GM12878 (cell line): ENCODE measurements at regions not wholly inside any gene's neighbourhood (a gene's known extent, or its start where the extent isn't known, plus 50 kb on each side); places are given as distances from the start of the nearest gene placed in this dataset.

ENCODE experiments used
- ATAC-seq: fragments of 200-7000 bp; cut with Tn5 transposase; 3 replicates; pipeline ENCODE4 v1.9.1; 2020; ENCODE audit warnings: mild to moderate bottlenecking, moderate library complexity
- BruUV-seq: library from RNA; stranded (reverse); fragments of 400-500 nt; replicated peaks from 2 replicates; lab custom pipeline; 2021; lab: Mats Ljungman, UMichigan
- CTCF ChIA-PET: fragments of 300-600 bp; sonication (Branson Sonifier 250); formaldehyde crosslinking; extraction: SDS; loops from one replicate; lab custom pipeline; 2021; ENCODE audit warnings: inconsistent platforms; lab: Yijun Ruan, JAX
- POLR2A ChIA-PET: fragments of 350-600 bp; formaldehyde crosslinking; extraction: SDS; loops from one replicate; lab custom pipeline; 2021; ENCODE audit warnings: inconsistent platforms; lab: Charles Lee
- RAD21 ChIA-PET: fragments of 300-600 bp; sonication (Branson Sonifier 250); formaldehyde crosslinking; loops from one replicate; lab custom pipeline; 2023; ENCODE audit warnings: antibody characterized with exemption; ENCODE audit not compliant: unreplicated experiment; lab: Charles Lee
- SMC1A ChIA-PET: fragments of 300-600 bp; sonication (Branson Sonifier 250); formaldehyde crosslinking; loops from one replicate; lab custom pipeline; 2023; ENCODE audit not compliant: unreplicated experiment, uncharacterized antibody; lab: Charles Lee
- DNase-seq: peaks from one replicate; pipeline ENCODE4 v3.0.0-alpha.2; 2011; ENCODE audit warnings: low read depth, low spot score
- FAIRE-seq: peaks from 3 replicates; lab custom pipeline; 2011; peaks lifted over from hg19 to GRCh38; lab: Jason Lieb, UNC
- H2AFZ ChIP-seq: 2 replicates; pipeline ENCODE4 v1.6.0; 2011; ENCODE audit warnings: low read depth, low read length, control low read depth; ENCODE audit not compliant: control insufficient read depth
- H3K27ac ChIP-seq: 2 replicates; pipeline ENCODE4 v1.5.1; 2011; ENCODE audit warnings: control low read depth; ENCODE audit not compliant: control insufficient read depth, insufficient read depth
- H3K27me3 ChIP-seq, 2 experiments: replicated peaks in 1 of 2; 2 replicates each; pipeline versions ENCODE4 v1.6.0 to v1.6.1; 2011; ENCODE audit warnings: low read length in 1 of 2; ENCODE audit not compliant: control insufficient read depth in 2 of 2, insufficient read depth in 2 of 2
- H3K36me3 ChIP-seq, 2 experiments: 2 replicates each; pipeline ENCODE4 v1.5.1; 2011; ENCODE audit warnings: low read length in 1 of 2; ENCODE audit not compliant: control insufficient read depth in 2 of 2, insufficient read depth in 2 of 2
- H3K4me1 ChIP-seq: 2 replicates; pipeline ENCODE4 v1.6.1; 2011; ENCODE audit warnings: mild to moderate bottlenecking, low read length, moderate library complexity, mixed read lengths; ENCODE audit not compliant: control insufficient read depth, insufficient read depth
- H3K4me2 ChIP-seq: 2 replicates; pipeline ENCODE4 v1.6.0; 2011; ENCODE audit warnings: control low read depth; ENCODE audit not compliant: control insufficient read depth, insufficient read depth
- H3K4me3 ChIP-seq: fragments of 200-600 bp; sonication (generic); 2 replicates; pipeline ENCODE4 v1.5.1; 2016
- H3K79me2 ChIP-seq: 2 replicates; pipeline ENCODE4 v1.6.0; 2011; ENCODE audit warnings: low read length; ENCODE audit not compliant: control insufficient read depth, insufficient read depth
- H3K9ac ChIP-seq: 2 replicates; pipeline ENCODE4 v1.8.0; 2011; ENCODE audit warnings: low read length, control low read depth, mixed read lengths; ENCODE audit not compliant: control insufficient read depth, insufficient read depth
- H3K9me3 ChIP-seq: replicated peaks from 3 replicates; pipeline ENCODE4 v1.5.1; 2011; ENCODE audit warnings: mild to moderate bottlenecking, low read length; ENCODE audit not compliant: control insufficient read depth, insufficient read depth
- H4K20me1 ChIP-seq: 2 replicates; pipeline ENCODE4 v1.6.0; 2011; ENCODE audit not compliant: control insufficient read depth, insufficient read depth
- CBX3 ChIP-seq: fragments of 200-600 bp; sonication (generic); IDR thresholded peaks from 2 replicates; pipeline ENCODE4 v1.6.1; 2016; ENCODE audit warnings: low read depth, borderline replicate concordance
- CREM ChIP-seq: IDR thresholded peaks from 2 replicates; pipeline ENCODE4 v1.6.1; 2014; ENCODE audit warnings: antibody characterized with exemption, low read depth
- NFYB ChIP-seq: IDR thresholded peaks from 2 replicates; pipeline ENCODE4 v1.6.1; 2011; ENCODE audit warnings: low read depth, mild to moderate bottlenecking, low read length, improper control_type of control experiment, moderate library complexity; ENCODE audit not compliant: insufficient read depth
- PRDM15 ChIP-seq: fragments of 450-650 bp; formaldehyde crosslinking; IDR thresholded peaks from 2 replicates; pipeline ENCODE4 v1.4.0; 2020; ENCODE audit warnings: mild to moderate bottlenecking, moderate library complexity
- SUPT20H ChIP-seq: IDR thresholded peaks from 2 replicates; pipeline ENCODE4 v1.6.1; 2011; ENCODE audit warnings: low read depth, mild to moderate bottlenecking, low read length, moderate library complexity, borderline replicate concordance; ENCODE audit not compliant: control insufficient read depth
- WGBS: methylation state at CpG from one replicate; pipeline ENCODE4 v1.1.6; 2016; ENCODE audit warnings: low lambda C conversion rate; ENCODE audit not compliant: insufficient replicate concordance, insufficient coverage; ENCODE audit errors: missing lambda C conversion rate; 5-methylcytosine and 5-hydroxymethylcytosine counted together
- in situ Hi-C: fragments of 300-500 bp; cut with MboI; formaldehyde crosslinking; loops from 9 replicates; pipeline ENCODE4 v1.14.3; 2018; ENCODE audit warnings: mixed read lengths
- intact Hi-C: fragments of 100-400 bp; cut with micrococcal nuclease; formaldehyde crosslinking; loops from one replicate; pipeline ENCODE4 v1.14.2; 2022; ENCODE audit not compliant: unreplicated experiment
- TF ChIP-seq, protein P1 (sequence below): fragments of 150-350 bp; IDR thresholded peaks from 2 replicates; pipeline ENCODE4 v1.6.1; 2014; ENCODE audit warnings: mild to moderate bottlenecking, low read depth, low read length
- TF ChIP-seq, protein P2 (sequence below): fragments of 450-650 bp; IDR thresholded peaks from 2 replicates; pipeline ENCODE4 v1.6.1; 2016; ENCODE audit warnings: mild to moderate bottlenecking, moderate library complexity, borderline replicate concordance

DNA sequence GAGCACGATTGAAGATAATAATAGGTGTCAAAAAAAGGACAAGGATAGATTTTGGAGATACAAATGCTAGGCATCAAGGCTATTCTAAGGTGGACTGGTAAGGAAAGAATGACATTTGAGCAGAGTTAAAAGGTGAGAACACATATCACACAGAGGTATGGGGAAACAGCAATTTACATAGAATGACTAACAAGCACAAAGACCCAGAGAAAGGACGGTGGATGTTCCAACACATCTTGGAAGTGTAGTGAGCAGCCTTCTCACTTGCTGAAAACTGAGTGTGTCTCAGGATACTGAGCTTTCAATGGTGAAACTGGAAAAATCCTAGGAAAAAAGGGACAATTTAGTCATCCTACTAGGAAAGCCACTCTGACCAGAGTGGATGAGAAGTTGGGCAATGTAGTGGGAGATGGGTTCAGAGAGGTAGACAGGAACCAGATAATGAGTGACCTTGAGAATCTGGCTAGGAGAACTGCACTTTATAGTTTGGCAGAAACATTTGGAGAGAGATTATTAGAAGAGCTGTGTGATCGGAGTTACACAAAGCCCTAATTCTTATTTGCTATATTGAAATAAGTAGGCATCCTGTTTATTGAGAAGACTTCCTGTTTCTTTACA is 706.0 kb downstream of the KCNA4 start:
- no peaks in the 10 kb centered on the region for H3K27me3 ChIP-seq
- ChIA-PET SMC1A (interaction anchor here (0.9 to 1.5 kb wide), 3 partner anchors 10 to 19 kb away, joined by 3 to 4 read pairs (median 4); no protein-coding TSS in a partner anchor), POLR2A (no interaction called here), RAD21 (interaction anchor here (1.3 kb wide), 1 partner anchor 17 kb away, joined by 4 read pairs; no protein-coding TSS in a partner anchor), CTCF (interaction anchor here (0.9 kb wide), 1 partner anchor 59 kb away, joined by 3 read pairs; no protein-coding TSS in a partner anchor)
- no peak overlapping the region for H3K4me3 ChIP-seq
- no peak overlapping the region for H3K27ac ChIP-seq
- TF ChIP-seq SUPT20H (no peak), CBX3 (no peak), CREM (no peak), PRDM15 (CRISPR knock-in tag) (no peak), NFYB (no peak)
- TF ChIP-seq, protein P1, sequence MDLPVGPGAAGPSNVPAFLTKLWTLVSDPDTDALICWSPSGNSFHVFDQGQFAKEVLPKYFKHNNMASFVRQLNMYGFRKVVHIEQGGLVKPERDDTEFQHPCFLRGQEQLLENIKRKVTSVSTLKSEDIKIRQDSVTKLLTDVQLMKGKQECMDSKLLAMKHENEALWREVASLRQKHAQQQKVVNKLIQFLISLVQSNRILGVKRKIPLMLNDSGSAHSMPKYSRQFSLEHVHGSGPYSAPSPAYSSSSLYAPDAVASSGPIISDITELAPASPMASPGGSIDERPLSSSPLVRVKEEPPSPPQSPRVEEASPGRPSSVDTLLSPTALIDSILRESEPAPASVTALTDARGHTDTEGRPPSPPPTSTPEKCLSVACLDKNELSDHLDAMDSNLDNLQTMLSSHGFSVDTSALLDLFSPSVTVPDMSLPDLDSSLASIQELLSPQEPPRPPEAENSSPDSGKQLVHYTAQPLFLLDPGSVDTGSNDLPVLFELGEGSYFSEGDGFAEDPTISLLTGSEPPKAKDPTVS = no peak
- TF ChIP-seq, protein P2, sequence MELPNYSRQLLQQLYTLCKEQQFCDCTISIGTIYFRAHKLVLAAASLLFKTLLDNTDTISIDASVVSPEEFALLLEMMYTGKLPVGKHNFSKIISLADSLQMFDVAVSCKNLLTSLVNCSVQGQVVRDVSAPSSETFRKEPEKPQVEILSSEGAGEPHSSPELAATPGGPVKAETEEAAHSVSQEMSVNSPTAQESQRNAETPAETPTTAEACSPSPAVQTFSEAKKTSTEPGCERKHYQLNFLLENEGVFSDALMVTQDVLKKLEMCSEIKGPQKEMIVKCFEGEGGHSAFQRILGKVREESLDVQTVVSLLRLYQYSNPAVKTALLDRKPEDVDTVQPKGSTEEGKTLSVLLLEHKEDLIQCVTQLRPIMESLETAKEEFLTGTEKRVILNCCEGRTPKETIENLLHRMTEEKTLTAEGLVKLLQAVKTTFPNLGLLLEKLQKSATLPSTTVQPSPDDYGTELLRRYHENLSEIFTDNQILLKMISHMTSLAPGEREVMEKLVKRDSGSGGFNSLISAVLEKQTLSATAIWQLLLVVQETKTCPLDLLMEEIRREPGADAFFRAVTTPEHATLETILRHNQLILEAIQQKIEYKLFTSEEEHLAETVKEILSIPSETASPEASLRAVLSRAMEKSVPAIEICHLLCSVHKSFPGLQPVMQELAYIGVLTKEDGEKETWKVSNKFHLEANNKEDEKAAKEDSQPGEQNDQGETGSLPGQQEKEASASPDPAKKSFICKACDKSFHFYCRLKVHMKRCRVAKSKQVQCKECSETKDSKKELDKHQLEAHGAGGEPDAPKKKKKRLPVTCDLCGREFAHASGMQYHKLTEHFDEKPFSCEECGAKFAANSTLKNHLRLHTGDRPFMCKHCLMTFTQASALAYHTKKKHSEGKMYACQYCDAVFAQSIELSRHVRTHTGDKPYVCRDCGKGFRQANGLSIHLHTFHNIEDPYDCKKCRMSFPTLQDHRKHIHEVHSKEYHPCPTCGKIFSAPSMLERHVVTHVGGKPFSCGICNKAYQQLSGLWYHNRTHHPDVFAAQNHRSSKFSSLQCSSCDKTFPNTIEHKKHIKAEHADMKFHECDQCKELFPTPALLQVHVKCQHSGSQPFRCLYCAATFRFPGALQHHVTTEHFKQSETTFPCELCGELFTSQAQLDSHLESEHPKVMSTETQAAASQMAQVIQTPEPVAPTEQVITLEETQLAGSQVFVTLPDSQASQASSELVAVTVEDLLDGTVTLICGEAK = no peak
- 9% methylated on average over 3 of the region's 3 CpGs for whole genome bisulfite sequencing
- H4K20me1 ChIP-seq = no peaks in the 10 kb centered on the region
- no peaks in the 10 kb centered on the region for H3K79me2 ChIP-seq
- in situ Hi-C loops (no loop called here), intact Hi-C loops (no loop called here)
- H3K36me3 ChIP-seq = no peaks in the 10 kb centered on the region
- no peak overlapping the region for H2AFZ ChIP-seq
- no peaks in the 10 kb centered on the region for H3K4me1 ChIP-seq
- FAIRE-seq = no peak
- no peak overlapping the region for H3K4me2 ChIP-seq
- no peaks in the 10 kb centered on the region for H3K9me3 ChIP-seq
- no peak for DNase-seq
- H3K9ac ChIP-seq = no peak overlapping the region
- no TSS peak for BruUV-seq
- no peak; the same call in 1 of the 3 replicates for ATAC-seq
